Inflammatory macrophage treated with lipopolysaccharide for 1 hour (primary cell): ENCODE measurements at regions not wholly inside any gene's neighbourhood (a gene's known extent, or its start where the extent isn't known, plus 50 kb on each side); places are given as distances from the start of the nearest gene placed in this dataset.

Experiments
- DNase-seq, 2 donors: peaks; one replicate each; pipeline ENCODE4 v3.0.0-alpha.2; 2020 to 2022

- DNase-seq = no peak
Measured at GRCh38 chr10:10925667-10926066, 92.0 kb upstream of the CELF2 start.

GRCh38 chr10:10927608-10928007 is 90.1 kb upstream of the CELF2 start:
- no peak for DNase-seq

- no peak for DNase-seq
Measured at GRCh38 chr10:10930979-10931743, 86.5 kb upstream of the CELF2 start.

- no peak for DNase-seq
Measured at GRCh38 chr10:10935032-10935431, 82.6 kb upstream of the CELF2 start.

- no peak for DNase-seq
Measured at GRCh38 chr10:10938676-10939075, 79.0 kb upstream of the CELF2 start.

- DNase-seq = no peak
Measured at GRCh38 chr10:10941127-10941730, 76.4 kb upstream of the CELF2 start.

GRCh38 chr10:10942441-10942840 is 75.2 kb upstream of the CELF2 start:
- DNase-seq = no peak

- DNase-seq = no peak
Measured at GRCh38 chr10:10946081-10946480, 71.6 kb upstream of the CELF2 start.

- DNase-seq = no peak
Measured at GRCh38 chr10:10946801-10947200, 70.9 kb upstream of the CELF2 start.

- DNase-seq = no peak
Measured at GRCh38 chr10:10951675-10952074, 66.0 kb upstream of the CELF2 start.

- DNase-seq = no peak
Measured at GRCh38 chr10:10952800-10953199, 64.9 kb upstream of the CELF2 start.

- no peak for DNase-seq
Measured at GRCh38 chr10:10956681-10957542, 60.8 kb upstream of the CELF2 start.

- DNase-seq = no peak
Measured at GRCh38 chr10:10958041-10958440, 59.6 kb upstream of the CELF2 start.

- DNase-seq = no peak
Measured at GRCh38 chr10:10959666-10960065, 58.0 kb upstream of the CELF2 start.

GRCh38 chr10:10960534-10960933 is 57.1 kb upstream of the CELF2 start:
- no peak for DNase-seq

- DNase-seq = no peak
Measured at GRCh38 chr10:10961072-10961471, 56.6 kb upstream of the CELF2 start.

GRCh38 chr10:10967029-10967428 is 50.6 kb upstream of the CELF2 start:
- no peak for DNase-seq

- no peak for DNase-seq
Measured at GRCh38 chr10:10967581-10968256, 50.0 kb upstream of the CELF2 start.
